ENCODE measurements at regions not wholly inside any gene's neighbourhood (a gene's known extent, or its start where the extent isn't known, plus 50 kb on each side); places are given as distances from the start of the nearest gene placed in this dataset.

DNA sequence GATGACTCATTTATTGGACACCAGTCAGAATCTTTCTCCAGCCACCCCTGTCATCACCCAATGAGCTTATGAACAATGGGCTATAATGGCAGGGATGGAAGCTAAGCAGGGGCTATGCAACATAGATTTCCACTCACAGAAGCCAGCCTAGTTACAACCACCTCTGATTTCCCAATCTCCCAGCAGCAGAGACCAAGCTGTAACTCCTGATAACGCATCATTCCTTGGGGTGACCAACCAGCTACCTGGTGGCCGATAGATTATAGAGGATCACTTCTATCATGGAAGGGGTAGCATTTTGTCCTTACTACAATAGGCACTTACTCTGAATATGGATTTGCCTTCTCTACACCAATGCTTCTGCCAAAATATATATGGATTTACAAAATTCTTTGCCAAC, 302.3 kb upstream of the ATXN7L3B start:
- TF ChIP-seq, protein P1, sequence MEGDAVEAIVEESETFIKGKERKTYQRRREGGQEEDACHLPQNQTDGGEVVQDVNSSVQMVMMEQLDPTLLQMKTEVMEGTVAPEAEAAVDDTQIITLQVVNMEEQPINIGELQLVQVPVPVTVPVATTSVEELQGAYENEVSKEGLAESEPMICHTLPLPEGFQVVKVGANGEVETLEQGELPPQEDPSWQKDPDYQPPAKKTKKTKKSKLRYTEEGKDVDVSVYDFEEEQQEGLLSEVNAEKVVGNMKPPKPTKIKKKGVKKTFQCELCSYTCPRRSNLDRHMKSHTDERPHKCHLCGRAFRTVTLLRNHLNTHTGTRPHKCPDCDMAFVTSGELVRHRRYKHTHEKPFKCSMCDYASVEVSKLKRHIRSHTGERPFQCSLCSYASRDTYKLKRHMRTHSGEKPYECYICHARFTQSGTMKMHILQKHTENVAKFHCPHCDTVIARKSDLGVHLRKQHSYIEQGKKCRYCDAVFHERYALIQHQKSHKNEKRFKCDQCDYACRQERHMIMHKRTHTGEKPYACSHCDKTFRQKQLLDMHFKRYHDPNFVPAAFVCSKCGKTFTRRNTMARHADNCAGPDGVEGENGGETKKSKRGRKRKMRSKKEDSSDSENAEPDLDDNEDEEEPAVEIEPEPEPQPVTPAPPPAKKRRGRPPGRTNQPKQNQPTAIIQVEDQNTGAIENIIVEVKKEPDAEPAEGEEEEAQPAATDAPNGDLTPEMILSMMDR (conservative IDR thresholded peaks at IDR 0.05; ENCODE audit: low read depth, low read length) = no peak
- no peak for TF ChIP-seq EZH2 (IDR thresholded peaks at IDR 0.05; ENCODE audit: borderline replicate concordance, low read depth, low read length, poor library complexity, severe bottlenecking)

Measured in A673 (cell line).